Activated naive CD4-positive, alpha-beta T cell treated with anti-CD3 and anti-CD28 coated beads, Interleukin-2, amount 10 ng/mL, durations not matched to agents 7 days and 5 days (primary cell): ENCODE measurements at regions not wholly inside any gene's neighbourhood (a gene's known extent, or its start where the extent isn't known, plus 50 kb on each side); places are given as distances from the start of the nearest gene placed in this dataset.
"Not testable (repeated sequence)": the region's sequence is repeated elsewhere in the genome, so short reads cannot be mapped to it uniquely, and the experiment has no call there.

Source experiments
- CTCF ChIA-PET: fragments of 350-600 bp; sonication (Branson Sonifier 250); formaldehyde crosslinking; loops from one replicate; lab custom pipeline; 2021; ENCODE audit warnings: antibody characterized with exemption; lab: Charles Lee
- DNase-seq: peaks from one replicate; pipeline ENCODE4 v3.0.0-alpha.2; 2020
- H3K27ac Mint-ChIP-seq: one replicate; pipeline ENCODE4 v1.8.0; 2021; ENCODE audit warnings: mild to moderate bottlenecking, moderate library complexity, mixed read lengths
- H3K27me3 Mint-ChIP-seq: one replicate; pipeline ENCODE4 v1.8.0; 2021; ENCODE audit warnings: mild to moderate bottlenecking, mixed read lengths
- H3K36me3 Mint-ChIP-seq: one replicate; pipeline ENCODE4 v1.8.0; 2021; ENCODE audit warnings: mixed read lengths
- H3K4me1 Mint-ChIP-seq: one replicate; pipeline ENCODE4 v1.8.0; 2021; ENCODE audit warnings: mixed read lengths
- H3K4me3 Mint-ChIP-seq: one replicate; pipeline ENCODE4 v1.8.0; 2021; ENCODE audit warnings: mild to moderate bottlenecking, moderate library complexity, mixed read lengths
- H3K9me3 Mint-ChIP-seq: one replicate; pipeline ENCODE4 v1.8.0; 2021; ENCODE audit warnings: mixed read lengths

DNA sequence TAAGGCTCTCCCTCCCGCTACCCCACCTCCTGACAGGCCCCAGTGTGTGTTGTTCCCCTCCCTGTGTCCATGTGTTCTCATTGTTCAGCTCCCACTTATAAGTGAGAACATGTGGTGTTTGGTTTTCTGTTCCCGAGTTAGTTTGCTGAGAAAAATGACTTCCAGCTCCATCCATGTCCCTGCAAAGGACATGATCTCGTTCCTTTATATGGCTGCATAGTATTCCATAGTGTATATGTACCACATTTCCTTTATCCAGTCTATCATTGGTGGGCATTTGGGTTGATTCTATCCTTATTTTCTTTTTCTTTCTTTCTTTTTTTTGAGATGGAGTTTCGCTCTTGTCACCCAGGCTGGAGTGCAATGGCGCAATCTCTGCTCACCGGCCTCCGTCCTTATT, 57.8 kb upstream of the RASSF3 start:
- not testable (repeated sequence) for H3K36me3 Mint-ChIP-seq, H3K9me3 Mint-ChIP-seq, DNase-seq, H3K4me3 Mint-ChIP-seq, H3K27ac Mint-ChIP-seq
- peaks cover 11% of the 10 kb centered on the region for H3K4me1 Mint-ChIP-seq
- H3K27me3 Mint-ChIP-seq: peaks cover 22% of the 10 kb centered on the region
- CTCF ChIA-PET: interaction anchor here (1.2 kb wide), 1 partner anchor 146 kb away, joined by 7 read pairs; no protein-coding TSS in a partner anchor

DNA sequence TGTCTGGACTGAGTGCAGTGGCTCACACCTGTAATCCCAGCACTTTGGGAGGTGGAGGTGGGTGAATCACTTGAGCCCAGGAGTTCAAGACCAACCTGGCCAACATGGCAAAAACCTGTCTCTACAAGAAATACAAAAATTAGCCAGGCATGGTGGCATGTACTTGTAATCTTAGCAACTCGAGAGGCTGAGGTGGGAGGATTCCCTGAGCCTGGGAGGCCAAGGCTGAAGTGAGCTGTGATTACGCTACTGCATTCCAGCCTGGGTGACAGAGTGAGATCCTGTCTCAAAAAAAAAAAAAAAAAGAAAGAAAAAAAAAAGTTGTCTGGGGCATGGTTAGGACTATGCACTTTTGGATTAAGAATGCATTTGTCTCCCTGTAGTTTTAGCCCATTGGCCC, 56.6 kb upstream of the RASSF3 start:
- CTCF ChIA-PET: interaction anchor here (1.2 kb wide), 1 partner anchor 144 kb away, joined by 7 read pairs; no protein-coding TSS in a partner anchor
- H3K27ac Mint-ChIP-seq, H3K36me3 Mint-ChIP-seq, H3K9me3 Mint-ChIP-seq, DNase-seq, H3K4me3 Mint-ChIP-seq: not testable (repeated sequence)
- H3K27me3 Mint-ChIP-seq: peaks cover 23% of the 10 kb centered on the region
- peaks cover 11% of the 10 kb centered on the region for H3K4me1 Mint-ChIP-seq

DNA sequence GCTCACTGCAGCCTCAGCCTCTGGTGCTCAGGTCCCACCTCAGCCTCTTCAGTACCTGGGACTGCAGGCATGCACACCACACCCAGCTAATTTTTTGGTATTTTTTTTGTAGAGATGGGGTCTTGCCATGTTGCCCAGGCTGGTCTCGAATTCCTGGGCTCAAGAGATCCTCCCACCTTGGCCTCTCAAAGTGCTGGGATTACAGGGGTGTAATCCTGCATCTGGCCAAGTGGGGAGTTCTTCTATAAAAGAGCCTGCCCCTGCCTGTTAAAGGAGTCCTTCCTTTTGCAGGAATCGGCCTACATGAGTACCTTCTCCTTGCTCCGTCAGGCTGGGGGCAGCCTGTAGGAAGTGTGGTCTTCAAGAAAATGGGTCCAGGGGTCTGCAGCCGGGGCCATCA, 54.1 kb upstream of the RASSF3 start:
- Mint-ChIP-seq H3K27ac (no peak overlapping the region), H3K27me3 (peaks cover 24% of the 10 kb centered on the region), H3K4me3 (no peak overlapping the region), H3K36me3 (no peaks in the 10 kb centered on the region), H3K9me3 (no peaks in the 10 kb centered on the region), H3K4me1 (no peaks in the 10 kb centered on the region)
- CTCF ChIA-PET: interaction anchor here (0.7 kb wide), 2 partner anchors 147 to 615 kb away, joined by 3 read pairs; no protein-coding TSS in a partner anchor
- no peak for DNase-seq

DNA sequence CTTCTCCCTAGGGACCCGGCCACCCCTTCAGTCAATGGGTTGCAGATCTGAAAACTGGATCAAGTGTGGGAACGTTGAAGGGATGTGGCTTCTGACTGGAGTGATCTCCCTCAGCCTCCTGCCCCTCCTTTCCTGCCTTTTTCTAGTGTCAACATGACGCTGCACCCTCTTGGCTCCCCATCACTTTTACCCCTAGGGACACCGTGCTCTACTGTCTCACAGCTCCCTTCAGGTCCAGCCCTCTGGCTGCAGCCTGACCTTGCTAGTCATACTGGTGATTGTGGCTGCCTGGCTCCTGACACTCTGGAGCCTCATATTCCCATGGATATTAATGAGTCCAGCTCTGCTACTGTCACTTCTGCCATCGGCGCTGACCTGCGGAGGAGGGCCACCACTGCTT, 51.5 kb upstream of the RASSF3 start:
- CTCF ChIA-PET: no interaction called here
- Mint-ChIP-seq H3K27me3 (peaks cover 24% of the 10 kb centered on the region), H3K9me3 (no peaks in the 10 kb centered on the region), H3K4me3 (no peak overlapping the region), H3K4me1 (no peaks in the 10 kb centered on the region), H3K36me3 (no peaks in the 10 kb centered on the region), H3K27ac (no peak overlapping the region)
- no peak for DNase-seq

DNA sequence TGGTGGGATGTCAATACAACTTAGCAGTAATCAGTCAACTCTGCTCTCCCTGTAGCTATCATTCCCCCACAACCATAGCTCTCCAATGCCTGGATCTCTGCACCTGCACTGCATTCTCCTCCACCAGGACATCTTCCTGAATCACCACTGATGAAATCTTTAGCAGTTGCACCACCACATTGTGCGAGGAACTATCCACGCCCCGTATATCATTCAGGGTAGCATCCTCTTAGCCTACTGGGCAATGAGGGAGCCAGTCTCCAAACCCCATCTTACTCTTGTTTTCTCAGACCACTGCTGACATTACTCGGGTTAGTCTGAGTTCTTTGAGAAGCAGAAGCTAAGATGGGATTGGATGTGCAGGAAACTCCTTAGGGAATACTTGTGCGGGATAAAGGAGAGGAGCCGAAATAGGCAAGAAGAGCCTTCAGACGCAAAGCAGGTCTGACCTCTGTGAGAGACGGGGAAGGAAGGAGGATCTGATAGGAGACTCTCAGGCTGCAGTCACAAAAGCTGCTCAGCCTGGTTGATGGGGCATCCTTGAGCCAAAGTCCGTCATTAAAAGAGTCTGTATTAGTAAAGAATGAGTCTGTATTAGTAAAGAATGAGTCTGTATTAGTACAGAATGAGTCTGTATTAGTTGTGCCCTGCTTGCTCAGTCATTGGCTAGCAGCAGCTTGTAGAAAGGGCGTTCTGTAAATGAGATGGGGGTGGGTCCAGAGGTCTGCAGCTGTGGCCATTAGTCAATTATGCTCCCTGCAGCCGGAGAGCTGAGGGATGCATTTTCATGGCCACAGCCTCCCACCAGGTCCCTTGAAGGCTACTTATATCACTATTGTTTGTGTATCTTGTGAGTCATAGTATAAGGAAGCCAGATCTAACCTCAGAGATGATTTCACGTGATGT, 49.6 kb upstream of the RASSF3 start:
- peaks cover 21% of the 10 kb centered on the region for H3K27me3 Mint-ChIP-seq
- H3K4me1 Mint-ChIP-seq: no peaks in the 10 kb centered on the region
- H3K4me3 Mint-ChIP-seq: no peak overlapping the region
- no peaks in the 10 kb centered on the region for H3K9me3 Mint-ChIP-seq
- no peaks in the 10 kb centered on the region for H3K36me3 Mint-ChIP-seq
- no peak for DNase-seq
- H3K27ac Mint-ChIP-seq: no peak overlapping the region
- CTCF ChIA-PET: interaction anchor here (0.7 to 2.2 kb wide), 2 partner anchors 11 to 137 kb away, joined by 3 to 7 read pairs; no protein-coding TSS in a partner anchor
